ENCODE measurements at regions not wholly inside any gene's neighbourhood (a gene's known extent, or its start where the extent isn't known, plus 50 kb on each side); places are given as distances from the start of the nearest gene placed in this dataset.

DNA sequence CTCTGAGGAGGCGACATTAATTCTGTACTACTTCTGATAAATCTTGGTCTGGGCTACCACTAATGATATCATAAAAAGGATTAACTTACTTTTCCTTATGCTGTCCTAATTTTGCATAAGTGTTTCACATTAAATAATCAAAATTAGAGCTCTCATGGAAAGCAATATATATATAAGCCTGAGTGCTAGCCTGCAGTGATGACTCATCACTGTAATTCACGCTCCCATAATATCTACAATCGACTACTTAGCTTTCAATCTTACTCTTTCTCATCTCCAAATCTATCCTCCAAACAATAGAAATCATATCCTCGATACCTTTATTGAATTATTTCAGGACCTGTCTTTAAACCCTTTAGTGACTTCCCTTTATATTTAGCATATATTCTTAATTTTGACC lies 701.3 kb downstream of the RERGL start:
- no peak overlapping the region for H3K27ac Mint-ChIP-seq (ENCODE audit: unreplicated experiment)
- TF ChIP-seq, protein P1, sequence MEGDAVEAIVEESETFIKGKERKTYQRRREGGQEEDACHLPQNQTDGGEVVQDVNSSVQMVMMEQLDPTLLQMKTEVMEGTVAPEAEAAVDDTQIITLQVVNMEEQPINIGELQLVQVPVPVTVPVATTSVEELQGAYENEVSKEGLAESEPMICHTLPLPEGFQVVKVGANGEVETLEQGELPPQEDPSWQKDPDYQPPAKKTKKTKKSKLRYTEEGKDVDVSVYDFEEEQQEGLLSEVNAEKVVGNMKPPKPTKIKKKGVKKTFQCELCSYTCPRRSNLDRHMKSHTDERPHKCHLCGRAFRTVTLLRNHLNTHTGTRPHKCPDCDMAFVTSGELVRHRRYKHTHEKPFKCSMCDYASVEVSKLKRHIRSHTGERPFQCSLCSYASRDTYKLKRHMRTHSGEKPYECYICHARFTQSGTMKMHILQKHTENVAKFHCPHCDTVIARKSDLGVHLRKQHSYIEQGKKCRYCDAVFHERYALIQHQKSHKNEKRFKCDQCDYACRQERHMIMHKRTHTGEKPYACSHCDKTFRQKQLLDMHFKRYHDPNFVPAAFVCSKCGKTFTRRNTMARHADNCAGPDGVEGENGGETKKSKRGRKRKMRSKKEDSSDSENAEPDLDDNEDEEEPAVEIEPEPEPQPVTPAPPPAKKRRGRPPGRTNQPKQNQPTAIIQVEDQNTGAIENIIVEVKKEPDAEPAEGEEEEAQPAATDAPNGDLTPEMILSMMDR (conservative IDR thresholded peaks at IDR 0.05): no peak
- H3K4me3 Mint-ChIP-seq: no peak overlapping the region
- no peak for DNase-seq (ENCODE audit: low read depth, low spot score)
- no peaks in the 10 kb centered on the region for H3K27me3 Mint-ChIP-seq (ENCODE audit: low read depth)
- H3K36me3 Mint-ChIP-seq (ENCODE audit: low read depth): no peaks in the 10 kb centered on the region
- H3K4me1 Mint-ChIP-seq: no peaks in the 10 kb centered on the region
- peaks cover 4% of the 10 kb centered on the region for H3K9me3 Mint-ChIP-seq

DNA sequence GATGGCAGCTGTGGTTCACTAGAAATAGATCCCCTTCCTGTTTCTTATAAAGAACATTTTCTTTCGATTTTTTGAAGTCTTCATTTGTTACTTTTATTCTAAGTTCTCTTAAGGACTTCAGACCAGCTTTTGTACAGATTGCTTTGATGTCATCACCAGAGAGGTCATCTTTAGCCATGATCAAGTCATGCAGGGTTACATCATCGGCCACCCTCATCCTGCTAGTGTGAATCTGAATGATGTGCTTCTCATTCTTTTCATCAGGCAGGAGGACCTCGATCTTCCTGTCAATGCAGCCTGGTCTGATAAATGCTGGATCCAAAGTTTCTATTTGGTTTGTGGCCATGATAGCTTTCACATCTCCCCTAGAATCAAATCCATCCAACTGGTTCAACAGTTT lies 706.7 kb downstream of the RERGL start:
- DNase-seq (ENCODE audit: low read depth, low spot score): no peak
- no peak overlapping the region for H3K4me3 Mint-ChIP-seq
- H3K27me3 Mint-ChIP-seq (ENCODE audit: low read depth): no peaks in the 10 kb centered on the region
- TF ChIP-seq, protein P1 (conservative IDR thresholded peaks at IDR 0.05): no peak
- peaks cover 4% of the 10 kb centered on the region for H3K9me3 Mint-ChIP-seq
- no peaks in the 10 kb centered on the region for H3K36me3 Mint-ChIP-seq (ENCODE audit: low read depth)
- H3K4me1 Mint-ChIP-seq: no peaks in the 10 kb centered on the region
- no peak overlapping the region for H3K27ac Mint-ChIP-seq (ENCODE audit: unreplicated experiment)

DNA sequence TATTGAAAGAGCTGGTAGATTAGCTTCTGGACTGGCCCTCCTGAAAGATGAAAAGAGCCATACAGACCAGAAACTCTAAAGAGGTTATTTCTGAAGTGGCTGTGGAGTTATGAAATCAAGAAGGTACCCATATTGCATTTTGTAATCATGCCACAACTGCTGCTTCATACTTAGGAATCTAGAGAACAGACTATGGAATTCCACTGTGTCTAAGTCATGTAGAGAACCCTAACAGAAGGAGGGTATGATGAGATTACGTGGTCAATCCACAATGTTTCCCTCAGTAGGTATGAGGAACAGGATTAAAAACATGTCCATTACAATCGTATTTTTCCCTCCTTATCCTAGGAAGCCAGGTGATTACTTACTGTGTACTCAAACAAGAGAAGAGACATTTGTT lies 708.8 kb downstream of the RERGL start:
- Mint-ChIP-seq H3K4me1 (no peaks in the 10 kb centered on the region), H3K4me3 (no peak overlapping the region), H3K36me3 (ENCODE audit: low read depth) (no peaks in the 10 kb centered on the region), H3K9me3 (peaks cover 4% of the 10 kb centered on the region), H3K27me3 (ENCODE audit: low read depth) (no peaks in the 10 kb centered on the region), H3K27ac (ENCODE audit: unreplicated experiment) (no peak overlapping the region)
- no peak for DNase-seq (ENCODE audit: low read depth, low spot score)
- TF ChIP-seq, protein P1 (conservative IDR thresholded peaks at IDR 0.05): no peak

DNA sequence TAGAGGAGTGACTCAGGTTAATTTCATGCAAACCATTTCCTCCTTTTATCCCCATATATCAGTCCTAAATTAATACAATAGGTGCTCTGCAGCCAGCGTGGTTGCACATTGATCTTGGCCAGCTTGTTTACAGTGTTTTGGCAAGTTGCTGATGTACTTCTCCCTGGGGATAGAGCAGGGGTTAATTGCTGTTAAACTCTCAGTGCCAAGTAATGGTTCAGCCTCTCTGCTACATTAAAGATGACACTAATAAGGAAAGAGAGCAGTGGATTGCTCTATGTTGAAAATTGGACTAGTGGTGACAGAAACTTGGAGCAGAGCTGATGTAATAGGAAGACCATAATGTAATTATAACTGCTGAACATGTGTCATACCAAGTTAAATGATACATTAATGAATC lies 717.5 kb downstream of the RERGL start:
- no peaks in the 10 kb centered on the region for H3K4me1 Mint-ChIP-seq
- no peaks in the 10 kb centered on the region for H3K9me3 Mint-ChIP-seq
- no peaks in the 10 kb centered on the region for H3K27me3 Mint-ChIP-seq (ENCODE audit: low read depth)
- DNase-seq (ENCODE audit: low read depth, low spot score): no peak
- no peak overlapping the region for H3K27ac Mint-ChIP-seq (ENCODE audit: unreplicated experiment)
- no peaks in the 10 kb centered on the region for H3K36me3 Mint-ChIP-seq (ENCODE audit: low read depth)
- TF ChIP-seq, protein P1 (conservative IDR thresholded peaks at IDR 0.05): no peak
- H3K4me3 Mint-ChIP-seq: no peak overlapping the region

DNA sequence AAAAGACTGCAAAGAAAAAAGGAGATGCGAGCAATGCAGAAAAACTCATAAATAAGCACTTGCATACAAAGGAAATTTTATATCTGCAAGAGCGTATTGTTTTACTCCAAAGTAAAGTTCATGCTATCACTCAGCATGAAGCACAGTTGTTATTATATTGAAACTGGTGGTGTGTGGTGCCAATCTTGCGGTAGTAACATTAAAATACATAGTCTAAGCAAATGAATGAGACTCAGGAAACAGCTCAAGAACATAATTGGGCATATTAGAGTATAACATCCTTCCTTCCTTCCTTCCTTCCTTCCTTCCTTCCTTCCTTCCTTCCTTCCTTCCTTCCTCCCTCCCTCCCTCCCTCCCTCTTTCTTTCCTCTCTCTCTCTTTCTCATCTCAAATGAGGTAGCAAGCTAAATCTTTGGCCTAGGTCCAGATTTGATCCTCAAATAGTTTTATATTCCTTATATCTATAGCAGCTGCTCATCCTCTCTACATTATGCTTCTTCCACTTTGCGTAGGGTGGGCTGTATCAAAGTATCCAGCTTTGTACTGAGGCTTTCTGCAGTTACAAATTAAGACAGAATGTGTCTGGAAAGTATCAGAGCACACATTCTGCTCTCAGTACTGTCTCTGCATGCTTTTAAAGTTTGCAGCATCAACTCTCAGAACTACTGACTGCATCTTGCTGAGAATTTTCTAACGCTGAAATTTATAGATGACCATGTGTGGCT lies 718.3 kb downstream of the RERGL start:
- no peak for DNase-seq (ENCODE audit: low read depth, low spot score)
- no peaks in the 10 kb centered on the region for H3K4me1 Mint-ChIP-seq
- H3K27ac Mint-ChIP-seq (ENCODE audit: unreplicated experiment): no peak overlapping the region
- no peak overlapping the region for H3K4me3 Mint-ChIP-seq
- TF ChIP-seq, protein P1 (conservative IDR thresholded peaks at IDR 0.05): no peak
- H3K36me3 Mint-ChIP-seq (ENCODE audit: low read depth): no peaks in the 10 kb centered on the region
- H3K27me3 Mint-ChIP-seq (ENCODE audit: low read depth): no peaks in the 10 kb centered on the region
- H3K9me3 Mint-ChIP-seq: no peaks in the 10 kb centered on the region
